ENCODE measurements at regions not wholly inside any gene's neighbourhood (a gene's known extent, or its start where the extent isn't known, plus 50 kb on each side); places are given as distances from the start of the nearest gene placed in this dataset.
"Not testable (repeated sequence)": the region's sequence is repeated elsewhere in the genome, so short reads cannot be mapped to it uniquely, and the experiment has no call there.

GRCh38 chr1:146630302-146630701 lies 307.8 kb upstream of the NBPF12 start:
- not testable (repeated sequence) for DNase-seq

- not testable (repeated sequence) for DNase-seq
Measured at GRCh38 chr1:146618582-146618981, 319.5 kb upstream of the NBPF12 start.

- DNase-seq = not testable (repeated sequence)
Measured at GRCh38 chr1:146604681-146605080, 333.4 kb upstream of the NBPF12 start.

- not testable (repeated sequence) for DNase-seq
Measured at GRCh38 chr1:146600720-146601307, 337.3 kb upstream of the NBPF12 start.

- DNase-seq = not testable (repeated sequence)
Measured at GRCh38 chr1:146599906-146600305, 338.2 kb upstream of the NBPF12 start.

GRCh38 chr1:146581229-146581628 lies 352.4 kb upstream of the NOTCH2NLA start:
- not testable (repeated sequence) for DNase-seq

GRCh38 chr1:146567541-146567940 lies 338.7 kb upstream of the NOTCH2NLA start:
- DNase-seq = not testable (repeated sequence)

GRCh38 chr1:146558032-146558431 lies 329.2 kb upstream of the NOTCH2NLA start:
- not testable (repeated sequence) for DNase-seq

GRCh38 chr1:146556405-146556804 lies 327.6 kb upstream of the NOTCH2NLA start:
- not testable (repeated sequence) for DNase-seq

GRCh38 chr1:146552414-146552813 lies 323.6 kb upstream of the NOTCH2NLA start:
- not testable (repeated sequence) for DNase-seq

- DNase-seq = not testable (repeated sequence)
Measured at GRCh38 chr1:146548684-146549083, 319.9 kb upstream of the NOTCH2NLA start.

GRCh38 chr1:146546189-146546588 lies 317.4 kb upstream of the NOTCH2NLA start:
- not testable (repeated sequence) for DNase-seq

GRCh38 chr1:146537775-146538373 lies 309.1 kb upstream of the NOTCH2NLA start:
- not testable (repeated sequence) for DNase-seq

- not testable (repeated sequence) for DNase-seq
Measured at GRCh38 chr1:146536028-146536427, 307.2 kb upstream of the NOTCH2NLA start.

GRCh38 chr1:146535575-146535974 lies 306.8 kb upstream of the NOTCH2NLA start:
- not testable (repeated sequence) for DNase-seq

- not testable (repeated sequence) for DNase-seq
Measured at GRCh38 chr1:146530958-146531357, 302.1 kb upstream of the NOTCH2NLA start.

- not testable (repeated sequence) for DNase-seq
Measured at GRCh38 chr1:146522812-146523211, 294.0 kb upstream of the NOTCH2NLA start.

- DNase-seq = not testable (repeated sequence)
Measured at GRCh38 chr1:146522345-146522744, 293.5 kb upstream of the NOTCH2NLA start.

GRCh38 chr1:146521804-146522203 lies 293.0 kb upstream of the NOTCH2NLA start:
- not testable (repeated sequence) for DNase-seq

- DNase-seq = not testable (repeated sequence)
Measured at GRCh38 chr1:146513754-146514153, 284.9 kb upstream of the NOTCH2NLA start.

GRCh38 chr1:146511047-146511777 lies 282.4 kb upstream of the NOTCH2NLA start:
- DNase-seq = not testable (repeated sequence)

- DNase-seq = not testable (repeated sequence)
Measured at GRCh38 chr1:146510248-146510983, 281.6 kb upstream of the NOTCH2NLA start.

GRCh38 chr1:146504121-146504520 lies 275.3 kb upstream of the NOTCH2NLA start:
- not testable (repeated sequence) for DNase-seq

Data from activated naive CD4-positive, alpha-beta T cell treated with anti-CD3 and anti-CD28 coated beads, Interleukin-2, amount 50 U/mL, for 16 hours (primary cell).